ENCODE measurements at regions not wholly inside any gene's neighbourhood (a gene's known extent, or its start where the extent isn't known, plus 50 kb on each side); places are given as distances from the start of the nearest gene placed in this dataset.

- DNase-seq = no peak
Measured at GRCh38 chr14:101463566-101464171, 97.6 kb upstream of the DIO3 start.

DNA sequence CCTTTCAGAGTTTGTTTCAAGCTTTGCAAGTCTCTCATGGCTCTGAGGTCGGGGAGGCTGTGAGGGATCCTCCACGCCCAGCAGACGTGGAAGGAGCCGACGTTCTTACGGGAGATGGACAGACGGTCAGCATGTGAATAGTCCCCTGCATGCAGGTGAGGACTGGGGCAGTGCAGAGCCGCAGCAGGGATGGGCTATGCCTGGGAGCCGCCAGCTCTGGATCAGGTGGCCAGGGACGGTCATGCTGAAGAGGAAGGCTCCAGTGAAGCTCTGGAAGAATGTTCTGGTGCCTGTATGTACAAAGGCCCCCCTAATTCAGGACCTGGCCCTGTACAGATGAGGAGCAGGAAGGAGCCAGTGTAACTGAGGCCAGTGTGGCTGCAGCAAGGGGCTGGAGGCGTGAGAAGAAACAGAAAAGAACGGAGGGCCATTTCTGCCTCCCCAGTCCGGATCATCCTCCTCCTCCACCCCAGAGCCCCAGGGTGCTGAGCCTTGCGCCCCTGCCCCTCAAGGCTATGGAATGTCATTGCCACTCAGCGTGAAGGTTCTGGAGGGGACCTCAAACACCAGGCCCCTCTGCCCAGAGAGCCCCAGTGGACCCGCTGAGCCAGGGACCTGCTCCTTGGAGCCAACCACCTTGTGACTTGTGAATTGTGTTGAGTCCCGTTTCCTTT is 96.8 kb upstream of the DIO3 start:
- no peak for DNase-seq

GRCh38 chr14:101464984-101465794 is 96.1 kb upstream of the DIO3 start:
- DNase-seq = no peak

GRCh38 chr14:101465795-101466448 is 95.4 kb upstream of the DIO3 start:
- no peak for DNase-seq

GRCh38 chr14:101466456-101467180 is 94.7 kb upstream of the DIO3 start:
- no peak for DNase-seq

GRCh38 chr14:101467181-101467926 is 93.9 kb upstream of the DIO3 start:
- DNase-seq = no peak

DNA sequence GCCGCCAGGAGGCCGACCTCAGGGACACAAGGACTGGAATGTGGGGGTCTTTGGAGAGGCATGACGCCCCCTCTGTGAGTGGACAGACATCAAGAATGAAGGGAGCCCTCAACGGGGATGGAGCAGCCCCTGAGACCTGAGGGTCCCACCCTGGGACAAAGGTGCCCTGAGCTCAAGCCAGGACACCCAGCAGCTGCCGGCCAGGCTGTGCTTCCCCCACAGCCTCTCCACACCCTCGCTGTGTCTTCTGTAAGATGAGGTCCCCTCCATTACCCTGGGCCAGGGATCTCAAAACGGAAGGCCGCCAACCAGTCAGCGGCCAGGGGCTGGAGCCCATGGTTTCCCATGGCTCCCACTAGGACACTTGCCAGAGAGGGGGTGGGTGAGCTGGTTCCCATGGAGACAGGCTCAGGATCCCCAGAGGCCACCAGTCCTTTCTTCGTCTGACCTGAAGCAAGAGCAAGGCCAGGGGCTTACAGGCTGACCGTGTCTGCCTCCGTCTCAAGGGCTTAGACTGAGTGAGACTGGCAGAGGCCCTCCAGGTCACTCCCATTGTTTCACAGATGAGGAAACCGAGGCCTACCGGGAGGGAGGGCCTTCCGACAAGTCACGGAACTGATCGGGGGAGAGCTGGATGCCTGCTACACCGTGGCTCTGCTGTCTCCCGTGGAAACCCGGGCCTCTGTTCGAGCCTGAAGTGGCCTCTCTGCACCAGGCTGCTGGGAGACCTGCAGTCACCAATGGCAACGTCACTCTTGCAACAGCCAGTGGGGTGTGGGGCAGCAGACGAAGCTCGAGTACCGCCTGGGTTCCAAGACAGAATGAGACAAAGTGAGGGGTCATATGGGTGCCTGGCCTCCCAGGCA is 91.7 kb upstream of the DIO3 start:
- DNase-seq = no peak

DNA sequence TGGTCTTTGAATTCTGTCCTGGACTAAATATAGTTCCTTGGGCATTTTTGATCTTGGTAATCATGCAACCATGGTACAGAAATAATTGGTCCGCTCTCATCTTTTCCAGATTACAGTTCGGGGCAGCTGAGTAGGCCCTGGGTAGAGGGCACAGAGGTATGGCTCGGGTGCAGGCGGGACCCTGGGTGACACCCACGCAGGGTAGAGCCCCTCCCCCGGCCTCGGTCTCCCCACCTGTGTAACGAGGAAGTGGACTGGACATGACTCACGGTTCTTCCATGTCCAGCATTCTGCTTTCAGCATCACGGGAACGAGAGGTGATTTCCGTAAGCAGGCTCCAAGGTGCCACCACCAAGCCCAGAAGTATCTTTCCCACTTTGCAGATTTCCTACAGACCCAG is 91.0 kb upstream of the DIO3 start:
- no peak for DNase-seq

DNA sequence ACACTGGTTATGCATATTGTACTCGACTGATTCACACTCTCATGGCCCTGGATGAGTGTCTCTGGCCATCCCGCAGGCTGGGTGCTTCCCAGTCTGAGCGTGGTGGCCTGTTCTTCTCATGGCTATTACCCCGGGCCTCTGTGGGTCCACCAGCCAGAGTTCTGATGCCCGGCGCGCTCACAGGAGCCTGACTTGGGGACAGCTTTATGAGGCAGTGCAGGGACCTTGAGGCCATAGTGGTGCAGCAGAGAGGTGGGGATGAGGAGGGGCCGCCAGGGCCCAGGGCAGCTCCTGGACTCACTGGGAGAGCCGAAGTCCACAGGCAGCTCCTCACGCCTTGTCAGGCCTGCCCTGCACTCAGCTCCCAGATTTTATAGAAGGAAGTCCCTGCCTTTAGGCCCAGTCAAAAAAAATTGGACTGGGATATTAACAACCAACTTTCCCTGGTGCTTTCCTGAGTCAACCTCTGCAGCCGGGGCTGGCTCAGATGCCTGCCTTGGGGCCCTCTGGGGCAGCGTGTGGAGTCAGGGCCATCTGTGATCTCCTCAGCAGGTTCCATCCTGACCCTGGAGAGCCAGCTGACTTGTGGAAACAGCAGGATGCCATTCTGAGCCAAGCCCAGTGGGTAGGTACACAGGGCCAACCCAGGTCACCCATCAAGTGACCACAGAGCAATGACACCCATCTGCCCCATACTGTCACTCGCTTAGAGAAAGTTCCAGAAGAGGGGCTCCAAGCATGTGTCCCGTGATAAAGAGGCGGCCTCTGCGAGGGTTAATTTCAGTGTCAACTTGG is 89.4 kb upstream of the DIO3 start:
- DNase-seq = no peak

DNA sequence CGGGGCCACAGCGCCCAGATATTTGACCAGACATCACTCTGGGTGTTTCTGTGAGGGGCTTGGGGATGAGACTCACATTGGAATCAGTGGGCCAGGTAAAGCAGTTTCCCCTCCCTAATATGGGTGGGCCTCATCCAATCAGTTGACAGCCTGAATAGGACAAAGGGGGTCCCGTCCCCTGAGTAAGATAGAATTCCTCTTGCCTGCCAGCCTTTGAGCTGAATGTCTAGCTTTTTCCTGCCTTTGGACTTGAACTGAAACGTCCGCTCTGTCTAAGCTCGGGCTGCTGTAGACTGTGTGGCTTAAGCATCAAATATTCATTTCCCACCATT is 88.8 kb upstream of the DIO3 start:
- DNase-seq = no peak

- DNase-seq = no peak
Measured at GRCh38 chr14:101473045-101473729, 88.1 kb upstream of the DIO3 start.

- no peak for DNase-seq
Measured at GRCh38 chr14:101473795-101474562, 87.3 kb upstream of the DIO3 start.

DNA sequence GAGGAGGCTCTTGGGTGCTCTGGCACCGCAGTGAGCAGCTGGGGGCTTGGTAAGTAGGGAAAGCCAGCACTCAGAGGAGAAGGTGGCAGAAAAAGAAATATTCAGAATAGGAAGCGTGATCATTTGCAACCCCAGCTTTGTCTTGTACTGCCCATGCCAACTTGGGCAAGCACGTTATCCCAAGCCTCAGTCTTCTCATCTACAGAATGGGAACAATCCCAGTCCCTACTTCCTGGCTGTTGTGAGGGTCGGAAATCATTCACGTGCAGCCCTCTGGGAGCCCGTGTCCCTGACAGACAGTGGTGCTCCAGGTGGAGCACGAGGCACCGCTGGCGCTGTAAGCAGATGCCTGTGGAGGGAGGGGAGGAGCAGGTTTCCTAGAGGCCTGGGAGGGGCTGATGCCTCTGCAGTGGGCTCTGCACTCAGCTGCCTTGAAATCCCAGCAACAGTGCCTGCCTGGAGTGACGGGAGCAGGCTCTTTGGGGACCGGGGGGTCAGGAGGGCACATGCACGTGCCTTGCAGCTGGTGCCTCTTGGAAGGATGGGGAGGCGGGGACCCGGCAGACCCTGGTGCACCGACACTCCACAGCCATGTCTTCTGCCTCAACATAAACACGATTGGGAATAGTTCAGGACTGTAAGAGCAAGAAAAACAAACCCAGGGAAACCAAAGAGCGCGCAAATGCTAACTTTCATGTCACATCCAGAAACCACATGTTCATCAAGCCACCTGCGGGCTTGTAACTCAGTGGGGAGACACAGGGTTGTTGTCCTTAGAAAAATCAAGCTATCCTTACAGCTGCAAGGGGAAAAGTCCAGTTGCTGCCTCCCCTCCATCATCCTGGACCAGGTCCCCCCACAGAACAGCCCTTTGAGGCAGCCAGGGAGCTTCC is 86.5 kb upstream of the DIO3 start:
- DNase-seq = no peak

GRCh38 chr14:101475456-101476257 is 85.6 kb upstream of the DIO3 start:
- no peak for DNase-seq

DNA sequence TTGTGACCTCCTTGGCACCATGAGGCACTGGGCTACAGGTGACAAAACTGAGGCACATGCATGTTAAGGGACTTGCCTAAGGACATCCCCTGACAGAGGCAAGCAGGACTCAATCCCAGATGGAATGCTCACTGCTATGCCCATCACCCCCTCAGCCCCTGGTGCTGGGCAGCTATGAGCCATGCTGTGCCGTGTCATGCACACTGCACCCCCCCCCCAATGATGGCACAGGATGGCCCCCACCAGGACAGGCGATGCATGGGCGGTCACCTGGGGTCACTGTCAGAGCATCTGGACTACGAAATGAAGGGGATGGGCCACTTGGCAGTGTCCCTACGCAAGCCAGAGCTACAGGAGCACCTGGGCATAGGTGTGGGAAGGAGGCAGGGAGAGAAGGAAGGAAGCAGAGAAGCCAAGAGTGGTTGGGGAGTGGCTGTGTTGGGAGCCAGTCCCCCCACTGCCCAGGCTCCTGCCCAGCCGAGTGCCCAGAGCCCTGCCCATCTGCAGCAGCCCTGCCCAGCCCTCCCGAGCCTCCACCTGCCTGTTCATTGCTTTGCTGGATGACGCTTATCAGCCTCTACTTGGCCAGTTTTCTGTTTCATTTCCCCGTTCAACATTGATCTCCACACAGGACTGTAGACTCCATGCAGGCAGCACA is 84.9 kb upstream of the DIO3 start:
- DNase-seq = no peak

DNA sequence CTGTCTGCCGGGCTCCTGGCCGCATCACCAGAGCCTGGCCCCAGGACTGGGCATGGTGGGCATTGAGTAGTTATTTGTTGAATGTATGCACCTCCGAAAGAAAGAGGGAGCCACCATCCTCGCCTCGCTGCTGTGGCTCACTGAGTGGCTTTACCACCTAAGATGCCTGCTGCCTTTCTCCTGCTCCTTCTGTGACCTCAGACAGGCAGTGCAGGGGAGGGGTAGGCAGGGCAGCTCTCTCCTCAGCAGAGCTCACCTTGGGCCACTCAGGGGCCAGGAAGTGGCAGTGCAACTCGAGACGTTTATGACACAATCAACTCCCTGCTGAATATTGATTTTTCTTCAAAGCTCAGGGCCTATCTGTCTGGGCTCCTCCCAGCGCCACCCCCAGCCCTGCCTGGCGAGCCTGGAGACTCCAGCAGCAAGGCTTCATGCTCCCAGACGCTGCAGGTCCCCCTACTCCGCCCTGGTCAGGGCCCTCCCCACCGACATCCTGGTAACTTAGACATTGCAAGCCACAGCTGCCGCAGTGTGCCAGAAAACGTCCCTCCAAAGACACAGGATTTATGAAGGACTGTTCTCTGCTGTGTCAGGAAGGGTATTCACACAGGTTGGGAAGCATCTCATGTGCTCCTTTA is 84.3 kb upstream of the DIO3 start:
- DNase-seq = no peak

Measured in NCI-H524 treated with DMSO at 0.1 percent for 48 hours (cell line).